ENCODE measurements at regions not wholly inside any gene's neighbourhood (a gene's known extent, or its start where the extent isn't known, plus 50 kb on each side); places are given as distances from the start of the nearest gene placed in this dataset.

GRCh38 chr10:120372917-120373316 is 84.1 kb upstream of the PLPP4 start:
- DNase-seq (ENCODE audit: low spot score), result no peak

GRCh38 chr10:120375666-120376065 is 81.4 kb upstream of the PLPP4 start:
- no peak for DNase-seq (ENCODE audit: low spot score)

- DNase-seq (ENCODE audit: low spot score), result no peak
These were observed 75.1 kb upstream of the PLPP4 start for GRCh38 chr10:120381931-120382330.

GRCh38 chr10:120382360-120382759 is 74.7 kb upstream of the PLPP4 start:
- DNase-seq (ENCODE audit: low spot score), result no peak

- no peak for DNase-seq (ENCODE audit: low spot score)
These were observed 71.0 kb upstream of the PLPP4 start for GRCh38 chr10:120385992-120386391.

- no peak for DNase-seq (ENCODE audit: low spot score)
These were observed 70.1 kb upstream of the PLPP4 start for GRCh38 chr10:120386896-120387295.

- DNase-seq (ENCODE audit: low spot score), result no peak
These were observed 69.7 kb upstream of the PLPP4 start for GRCh38 chr10:120387326-120387725.

- DNase-seq (ENCODE audit: low spot score), result no peak
These were observed 64.8 kb upstream of the PLPP4 start for GRCh38 chr10:120392245-120392644.

- no peak for DNase-seq (ENCODE audit: low spot score)
These were observed 64.4 kb upstream of the PLPP4 start for GRCh38 chr10:120392671-120393079.

- no peak for DNase-seq (ENCODE audit: low spot score)
These were observed 62.6 kb upstream of the PLPP4 start for GRCh38 chr10:120394446-120394845.

GRCh38 chr10:120396228-120396627 is 60.8 kb upstream of the PLPP4 start:
- DNase-seq (ENCODE audit: low spot score), result no peak

- DNase-seq (ENCODE audit: low spot score), result no peak
These were observed 58.8 kb upstream of the PLPP4 start for GRCh38 chr10:120398180-120398579.

- no peak for DNase-seq (ENCODE audit: low spot score)
These were observed 56.4 kb upstream of the PLPP4 start for GRCh38 chr10:120400601-120401000.

- DNase-seq (ENCODE audit: low spot score), result no peak
These were observed 54.8 kb upstream of the PLPP4 start for GRCh38 chr10:120402147-120402766.

- no peak for DNase-seq (ENCODE audit: low spot score)
These were observed 53.9 kb upstream of the PLPP4 start for GRCh38 chr10:120403109-120403508.

GRCh38 chr10:120406376-120406775 is 50.7 kb upstream of the PLPP4 start:
- DNase-seq (ENCODE audit: low spot score), result no peak
